Gastrocnemius medialis (tissue), 4 donors: ENCODE measurements at regions not wholly inside any gene's neighbourhood (a gene's known extent, or its start where the extent isn't known, plus 50 kb on each side); places are given as distances from the start of the nearest gene placed in this dataset.

Source experiments
- POLR2A ChIP-seq, 2 donors: fragments of 450-650 bp; IDR thresholded peaks; one replicate each; pipeline ENCODE4 v1.6.1; 2017; ENCODE audit warnings: antibody characterized with exemption in 2 of 2, mild to moderate bottlenecking in 2 of 2, moderate library complexity in 2 of 2
- TF ChIP-seq, protein P1 (sequence below), 5 experiments: fragments of 450-650 bp in 3 of 5; fragments of 200-600 bp in 2 of 5; sonication (generic) in 2 of 5; IDR thresholded peaks in 4 of 5; conservative IDR thresholded peaks in 1 of 5; 1 replicate in 4 of 5; 2 replicates in 1 of 5; pipeline ENCODE4 v1.5.1; 2016 to 2019; ENCODE audit warnings: antibody characterized with exemption in 5 of 5, mild to moderate bottlenecking in 3 of 5, moderate library complexity in 3 of 5

DNA sequence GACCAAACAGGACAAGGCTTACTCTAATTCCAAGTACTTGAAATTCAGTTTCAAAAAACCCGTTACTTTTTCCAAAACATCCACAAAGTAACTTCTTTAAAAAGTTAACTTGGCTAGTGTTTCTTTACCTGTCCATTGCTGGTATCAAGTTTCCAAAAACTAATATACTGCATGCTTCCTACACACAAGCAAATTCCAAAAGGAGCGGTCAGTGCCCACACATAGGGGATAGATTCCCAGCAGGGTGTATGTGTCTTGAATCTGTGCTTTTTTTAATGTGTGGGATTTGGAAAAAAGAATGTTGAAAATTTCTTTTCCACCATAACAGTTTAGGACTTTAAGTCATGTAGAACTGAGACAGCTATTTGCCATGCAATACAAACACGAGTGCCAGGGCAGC, 367.8 kb upstream of the SOX9 start:
- TF ChIP-seq, protein P1, sequence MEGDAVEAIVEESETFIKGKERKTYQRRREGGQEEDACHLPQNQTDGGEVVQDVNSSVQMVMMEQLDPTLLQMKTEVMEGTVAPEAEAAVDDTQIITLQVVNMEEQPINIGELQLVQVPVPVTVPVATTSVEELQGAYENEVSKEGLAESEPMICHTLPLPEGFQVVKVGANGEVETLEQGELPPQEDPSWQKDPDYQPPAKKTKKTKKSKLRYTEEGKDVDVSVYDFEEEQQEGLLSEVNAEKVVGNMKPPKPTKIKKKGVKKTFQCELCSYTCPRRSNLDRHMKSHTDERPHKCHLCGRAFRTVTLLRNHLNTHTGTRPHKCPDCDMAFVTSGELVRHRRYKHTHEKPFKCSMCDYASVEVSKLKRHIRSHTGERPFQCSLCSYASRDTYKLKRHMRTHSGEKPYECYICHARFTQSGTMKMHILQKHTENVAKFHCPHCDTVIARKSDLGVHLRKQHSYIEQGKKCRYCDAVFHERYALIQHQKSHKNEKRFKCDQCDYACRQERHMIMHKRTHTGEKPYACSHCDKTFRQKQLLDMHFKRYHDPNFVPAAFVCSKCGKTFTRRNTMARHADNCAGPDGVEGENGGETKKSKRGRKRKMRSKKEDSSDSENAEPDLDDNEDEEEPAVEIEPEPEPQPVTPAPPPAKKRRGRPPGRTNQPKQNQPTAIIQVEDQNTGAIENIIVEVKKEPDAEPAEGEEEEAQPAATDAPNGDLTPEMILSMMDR (IDR thresholded peaks at IDR 0.05 in 4 of 5, conservative IDR thresholded peaks at IDR 0.05 in 1 of 5), result no peak
- no peak for TF ChIP-seq POLR2A (IDR thresholded peaks at IDR 0.05)
